TTC549 (cell line): ENCODE measurements at regions not wholly inside any gene's neighbourhood (a gene's known extent, or its start where the extent isn't known, plus 50 kb on each side); places are given as distances from the start of the nearest gene placed in this dataset.

Source experiments
- FAIRE-seq: peaks from 2 replicates; lab custom pipeline; 2012; peaks lifted over from hg19 to GRCh38; lab: Jason Lieb, UNC

- FAIRE-seq = no peak
Observed at GRCh38 chr2:177072090-177072489, 140.5 kb upstream of the HNRNPA3 start.

- FAIRE-seq = no peak
Observed at GRCh38 chr2:177073611-177074010, 139.0 kb upstream of the HNRNPA3 start.

- no peak for FAIRE-seq
Observed at GRCh38 chr2:177074099-177074710, 138.4 kb upstream of the HNRNPA3 start.

- no peak for FAIRE-seq
Observed at GRCh38 chr2:177075254-177075653, 137.3 kb upstream of the HNRNPA3 start.

GRCh38 chr2:177076636-177077179 lies 135.9 kb upstream of the HNRNPA3 start:
- FAIRE-seq = no peak

GRCh38 chr2:177077778-177078177 lies 134.8 kb upstream of the HNRNPA3 start:
- FAIRE-seq = no peak

- FAIRE-seq = no peak
Observed at GRCh38 chr2:177078416-177078815, 134.2 kb upstream of the HNRNPA3 start.

- FAIRE-seq = no peak
Observed at GRCh38 chr2:177078855-177079254, 133.7 kb upstream of the HNRNPA3 start.

- no peak for FAIRE-seq
Observed at GRCh38 chr2:177080746-177081284, 131.8 kb upstream of the HNRNPA3 start.

GRCh38 chr2:177084607-177085006 lies 128.0 kb upstream of the HNRNPA3 start:
- FAIRE-seq = no peak

- no peak for FAIRE-seq
Observed at GRCh38 chr2:177088529-177088928, 124.1 kb upstream of the HNRNPA3 start.

- no peak for FAIRE-seq
Observed at GRCh38 chr2:177090967-177091366, 121.6 kb upstream of the HNRNPA3 start.

- no peak for FAIRE-seq
Observed at GRCh38 chr2:177093371-177093770, 119.2 kb upstream of the HNRNPA3 start.

- no peak for FAIRE-seq
Observed at GRCh38 chr2:177098001-177098613, 114.5 kb upstream of the HNRNPA3 start.

- FAIRE-seq = no peak
Observed at GRCh38 chr2:177101930-177102329, 110.7 kb upstream of the HNRNPA3 start.

- no peak for FAIRE-seq
Observed at GRCh38 chr2:177106212-177106611, 106.4 kb upstream of the HNRNPA3 start.

- no peak for FAIRE-seq
Observed at GRCh38 chr2:177108890-177109289, 103.7 kb upstream of the HNRNPA3 start.

GRCh38 chr2:177114712-177115111 lies 97.9 kb upstream of the HNRNPA3 start:
- no peak for FAIRE-seq

GRCh38 chr2:177117755-177118154 lies 94.8 kb upstream of the HNRNPA3 start:
- FAIRE-seq = no peak

- no peak for FAIRE-seq
Observed at GRCh38 chr2:177118636-177119035, 94.0 kb upstream of the HNRNPA3 start.

- FAIRE-seq = no peak
Observed at GRCh38 chr2:177119099-177119498, 93.5 kb upstream of the HNRNPA3 start.

GRCh38 chr2:177123048-177123447 lies 89.5 kb upstream of the HNRNPA3 start:
- FAIRE-seq = no peak

- FAIRE-seq = no peak
Observed at GRCh38 chr2:177124371-177124770, 88.2 kb upstream of the HNRNPA3 start.

GRCh38 chr2:177127821-177128220 lies 84.8 kb upstream of the HNRNPA3 start:
- no peak for FAIRE-seq
